NB4 (cell line): ENCODE measurements at regions not wholly inside any gene's neighbourhood (a gene's known extent, or its start where the extent isn't known, plus 50 kb on each side); places are given as distances from the start of the nearest gene placed in this dataset.

Source experiments
- DNase-seq: peaks from one replicate; pipeline ENCODE4 v3.0.0; 2010; ENCODE audit warnings: low read depth
- H3K4me3 ChIP-seq: one replicate; pipeline ENCODE4 v1.5.1; 2011; ENCODE audit warnings: mild to moderate bottlenecking, low read depth, low read length, moderate library complexity
- CTCF ChIP-seq: IDR thresholded peaks from one replicate; pipeline ENCODE4 v1.5.1; 2012; ENCODE audit warnings: low read depth, low read length
- MAX ChIP-seq: IDR thresholded peaks from 2 replicates; pipeline ENCODE4 v1.6.1; 2011; ENCODE audit warnings: low read depth, low read length
- MYC ChIP-seq: IDR thresholded peaks from 2 replicates; pipeline ENCODE4 v1.6.1; 2011; ENCODE audit warnings: low read depth, low read length
- POLR2A ChIP-seq: IDR thresholded peaks from 2 replicates; pipeline ENCODE4 v1.6.1; 2011; ENCODE audit warnings: mild to moderate bottlenecking; ENCODE audit not compliant: insufficient read length; ENCODE audit errors: extremely low read depth

- no peak for DNase-seq
- TF ChIP-seq POLR2A: no peak
- no peak for TF ChIP-seq CTCF
- TF ChIP-seq MAX: no peak
- TF ChIP-seq MYC: no peak
- H3K4me3 ChIP-seq: no peak overlapping the region
Observed at GRCh38 chr4:19983072-19983471, 268.6 kb upstream of the SLIT2 start.

GRCh38 chr4:19982556-19982955 is 269.1 kb upstream of the SLIT2 start:
- no peak for DNase-seq
- H3K4me3 ChIP-seq: no peak overlapping the region
- TF ChIP-seq POLR2A (no peak), CTCF (no peak), MAX (no peak), MYC (no peak)

GRCh38 chr4:19971829-19972228 is 279.9 kb upstream of the SLIT2 start:
- no peak for DNase-seq
- no peak for TF ChIP-seq POLR2A
- no peak for TF ChIP-seq MAX
- no peak for TF ChIP-seq MYC
- TF ChIP-seq CTCF: no peak
- no peak overlapping the region for H3K4me3 ChIP-seq

GRCh38 chr4:19969492-19969891 is 282.2 kb upstream of the SLIT2 start:
- no peak overlapping the region for H3K4me3 ChIP-seq
- no peak for TF ChIP-seq CTCF
- TF ChIP-seq POLR2A: no peak
- TF ChIP-seq MAX: no peak
- DNase-seq: no peak

GRCh38 chr4:19961091-19961490 is 290.6 kb upstream of the SLIT2 start:
- no peak for TF ChIP-seq POLR2A
- no peak for TF ChIP-seq MYC
- no peak for TF ChIP-seq MAX
- DNase-seq: no peak
- H3K4me3 ChIP-seq: no peak overlapping the region

- no peak for DNase-seq
- no peak for TF ChIP-seq POLR2A
- TF ChIP-seq MYC: no peak
- no peak for TF ChIP-seq CTCF
- TF ChIP-seq MAX: no peak
Observed at GRCh38 chr4:19958848-19959247, 292.9 kb upstream of the SLIT2 start.

More at GRCh38 chr4:19958848-19959247, 292.9 kb upstream of the SLIT2 start:
- H3K4me3 ChIP-seq: no peak overlapping the region
